CD4-positive, alpha-beta T cell treated with Interleukin-4 for 4 hours (primary cell): ENCODE measurements at regions not wholly inside any gene's neighbourhood (a gene's known extent, or its start where the extent isn't known, plus 50 kb on each side); places are given as distances from the start of the nearest gene placed in this dataset.

Experiments
- DNase-seq: peaks from one replicate; pipeline ENCODE4 v3.0.0-alpha.2; 2020

- no peak for DNase-seq
Observed at GRCh38 chr10:31580646-31581045, 261.6 kb downstream of the ZEB1 start.
